DND-41 (cell line): ENCODE measurements at regions not wholly inside any gene's neighbourhood (a gene's known extent, or its start where the extent isn't known, plus 50 kb on each side); places are given as distances from the start of the nearest gene placed in this dataset.
"Not testable (repeated sequence)": the region's sequence is repeated elsewhere in the genome, so short reads cannot be mapped to it uniquely, and the experiment has no call there.

Source experiments
- CTCF ChIP-seq: IDR thresholded peaks from 2 replicates; pipeline ENCODE4 v1.5.1; 2012; ENCODE audit warnings: borderline replicate concordance, low read length, moderate library complexity, mild to moderate bottlenecking; ENCODE audit not compliant: poor library complexity, severe bottlenecking; ENCODE audit errors: extremely low read depth
- EZH2 ChIP-seq: IDR thresholded peaks from 3 replicates; pipeline ENCODE4 v1.6.1; 2012; ENCODE audit warnings: borderline replicate concordance, low read depth, mild to moderate bottlenecking, moderate library complexity, low read length, inconsistent platforms; ENCODE audit not compliant: severe bottlenecking

DNA sequence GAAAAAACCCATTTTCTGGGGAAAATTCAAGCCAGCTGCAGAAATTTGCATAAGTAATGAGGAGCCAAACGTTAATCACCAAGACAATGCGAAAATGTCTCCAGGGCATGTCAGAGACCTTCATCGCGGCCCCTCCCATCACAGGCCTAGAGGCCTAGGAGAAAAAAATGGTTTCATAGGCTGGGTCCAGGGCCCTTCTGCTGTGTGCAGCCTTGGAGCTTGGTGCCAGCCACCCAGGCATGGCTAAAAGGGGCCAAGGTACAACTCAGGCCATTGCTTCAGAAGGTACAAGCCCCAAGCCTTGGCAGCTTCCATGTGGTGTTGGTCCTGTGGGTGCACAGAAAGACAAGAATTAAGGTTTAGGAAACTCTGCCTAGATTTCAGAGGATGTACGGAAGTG, 127.4 kb upstream of the TNFSF11 start:
- not testable (repeated sequence) for TF ChIP-seq CTCF, EZH2
